ENCODE measurements at regions not wholly inside any gene's neighbourhood (a gene's known extent, or its start where the extent isn't known, plus 50 kb on each side); places are given as distances from the start of the nearest gene placed in this dataset.

DNA sequence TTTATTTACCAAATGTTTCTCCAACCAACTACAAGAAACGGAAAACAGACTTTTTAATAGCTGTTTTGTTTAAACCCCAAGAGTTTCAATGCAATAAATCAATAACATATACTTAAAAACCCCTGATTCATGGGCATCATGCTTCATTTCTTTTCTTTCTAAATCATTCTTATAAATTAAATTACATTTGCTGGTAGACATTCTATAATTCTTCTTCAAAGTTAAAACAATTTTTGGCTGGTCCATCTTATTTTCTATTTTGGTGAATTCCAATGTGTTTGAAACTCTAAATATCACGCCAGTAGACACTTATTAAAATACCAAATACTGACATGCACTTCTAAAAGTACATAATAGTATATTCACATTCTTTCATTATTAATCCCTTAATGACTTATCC lies 408.6 kb downstream of the LIG4 start (continued):
- TF ChIP-seq, protein P1, sequence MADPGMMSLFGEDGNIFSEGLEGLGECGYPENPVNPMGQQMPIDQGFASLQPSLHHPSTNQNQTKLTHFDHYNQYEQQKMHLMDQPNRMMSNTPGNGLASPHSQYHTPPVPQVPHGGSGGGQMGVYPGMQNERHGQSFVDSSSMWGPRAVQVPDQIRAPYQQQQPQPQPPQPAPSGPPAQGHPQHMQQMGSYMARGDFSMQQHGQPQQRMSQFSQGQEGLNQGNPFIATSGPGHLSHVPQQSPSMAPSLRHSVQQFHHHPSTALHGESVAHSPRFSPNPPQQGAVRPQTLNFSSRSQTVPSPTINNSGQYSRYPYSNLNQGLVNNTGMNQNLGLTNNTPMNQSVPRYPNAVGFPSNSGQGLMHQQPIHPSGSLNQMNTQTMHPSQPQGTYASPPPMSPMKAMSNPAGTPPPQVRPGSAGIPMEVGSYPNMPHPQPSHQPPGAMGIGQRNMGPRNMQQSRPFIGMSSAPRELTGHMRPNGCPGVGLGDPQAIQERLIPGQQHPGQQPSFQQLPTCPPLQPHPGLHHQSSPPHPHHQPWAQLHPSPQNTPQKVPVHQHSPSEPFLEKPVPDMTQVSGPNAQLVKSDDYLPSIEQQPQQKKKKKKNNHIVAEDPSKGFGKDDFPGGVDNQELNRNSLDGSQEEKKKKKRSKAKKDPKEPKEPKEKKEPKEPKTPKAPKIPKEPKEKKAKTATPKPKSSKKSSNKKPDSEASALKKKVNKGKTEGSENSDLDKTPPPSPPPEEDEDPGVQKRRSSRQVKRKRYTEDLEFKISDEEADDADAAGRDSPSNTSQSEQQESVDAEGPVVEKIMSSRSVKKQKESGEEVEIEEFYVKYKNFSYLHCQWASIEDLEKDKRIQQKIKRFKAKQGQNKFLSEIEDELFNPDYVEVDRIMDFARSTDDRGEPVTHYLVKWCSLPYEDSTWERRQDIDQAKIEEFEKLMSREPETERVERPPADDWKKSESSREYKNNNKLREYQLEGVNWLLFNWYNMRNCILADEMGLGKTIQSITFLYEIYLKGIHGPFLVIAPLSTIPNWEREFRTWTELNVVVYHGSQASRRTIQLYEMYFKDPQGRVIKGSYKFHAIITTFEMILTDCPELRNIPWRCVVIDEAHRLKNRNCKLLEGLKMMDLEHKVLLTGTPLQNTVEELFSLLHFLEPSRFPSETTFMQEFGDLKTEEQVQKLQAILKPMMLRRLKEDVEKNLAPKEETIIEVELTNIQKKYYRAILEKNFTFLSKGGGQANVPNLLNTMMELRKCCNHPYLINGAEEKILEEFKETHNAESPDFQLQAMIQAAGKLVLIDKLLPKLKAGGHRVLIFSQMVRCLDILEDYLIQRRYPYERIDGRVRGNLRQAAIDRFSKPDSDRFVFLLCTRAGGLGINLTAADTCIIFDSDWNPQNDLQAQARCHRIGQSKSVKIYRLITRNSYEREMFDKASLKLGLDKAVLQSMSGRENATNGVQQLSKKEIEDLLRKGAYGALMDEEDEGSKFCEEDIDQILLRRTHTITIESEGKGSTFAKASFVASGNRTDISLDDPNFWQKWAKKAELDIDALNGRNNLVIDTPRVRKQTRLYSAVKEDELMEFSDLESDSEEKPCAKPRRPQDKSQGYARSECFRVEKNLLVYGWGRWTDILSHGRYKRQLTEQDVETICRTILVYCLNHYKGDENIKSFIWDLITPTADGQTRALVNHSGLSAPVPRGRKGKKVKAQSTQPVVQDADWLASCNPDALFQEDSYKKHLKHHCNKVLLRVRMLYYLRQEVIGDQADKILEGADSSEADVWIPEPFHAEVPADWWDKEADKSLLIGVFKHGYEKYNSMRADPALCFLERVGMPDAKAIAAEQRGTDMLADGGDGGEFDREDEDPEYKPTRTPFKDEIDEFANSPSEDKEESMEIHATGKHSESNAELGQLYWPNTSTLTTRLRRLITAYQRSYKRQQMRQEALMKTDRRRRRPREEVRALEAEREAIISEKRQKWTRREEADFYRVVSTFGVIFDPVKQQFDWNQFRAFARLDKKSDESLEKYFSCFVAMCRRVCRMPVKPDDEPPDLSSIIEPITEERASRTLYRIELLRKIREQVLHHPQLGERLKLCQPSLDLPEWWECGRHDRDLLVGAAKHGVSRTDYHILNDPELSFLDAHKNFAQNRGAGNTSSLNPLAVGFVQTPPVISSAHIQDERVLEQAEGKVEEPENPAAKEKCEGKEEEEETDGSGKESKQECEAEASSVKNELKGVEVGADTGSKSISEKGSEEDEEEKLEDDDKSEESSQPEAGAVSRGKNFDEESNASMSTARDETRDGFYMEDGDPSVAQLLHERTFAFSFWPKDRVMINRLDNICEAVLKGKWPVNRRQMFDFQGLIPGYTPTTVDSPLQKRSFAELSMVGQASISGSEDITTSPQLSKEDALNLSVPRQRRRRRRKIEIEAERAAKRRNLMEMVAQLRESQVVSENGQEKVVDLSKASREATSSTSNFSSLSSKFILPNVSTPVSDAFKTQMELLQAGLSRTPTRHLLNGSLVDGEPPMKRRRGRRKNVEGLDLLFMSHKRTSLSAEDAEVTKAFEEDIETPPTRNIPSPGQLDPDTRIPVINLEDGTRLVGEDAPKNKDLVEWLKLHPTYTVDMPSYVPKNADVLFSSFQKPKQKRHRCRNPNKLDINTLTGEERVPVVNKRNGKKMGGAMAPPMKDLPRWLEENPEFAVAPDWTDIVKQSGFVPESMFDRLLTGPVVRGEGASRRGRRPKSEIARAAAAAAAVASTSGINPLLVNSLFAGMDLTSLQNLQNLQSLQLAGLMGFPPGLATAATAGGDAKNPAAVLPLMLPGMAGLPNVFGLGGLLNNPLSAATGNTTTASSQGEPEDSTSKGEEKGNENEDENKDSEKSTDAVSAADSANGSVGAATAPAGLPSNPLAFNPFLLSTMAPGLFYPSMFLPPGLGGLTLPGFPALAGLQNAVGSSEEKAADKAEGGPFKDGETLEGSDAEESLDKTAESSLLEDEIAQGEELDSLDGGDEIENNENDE (IDR thresholded peaks at IDR 0.05; ENCODE audit: low read depth, low read length), result no peak
- TF ChIP-seq KDM1A (IDR thresholded peaks at IDR 0.05), result no peak
- no peak for TF ChIP-seq SOX6 (IDR thresholded peaks at IDR 0.05)
- no peak for TF ChIP-seq FIP1L1 (IDR thresholded peaks at IDR 0.05; ENCODE audit: low read depth, low read length, poor library complexity, severe bottlenecking)
- TF ChIP-seq DDX20 (tag; IDR thresholded peaks at IDR 0.05; ENCODE audit: low read depth), result no peak
- TF ChIP-seq, protein P2, sequence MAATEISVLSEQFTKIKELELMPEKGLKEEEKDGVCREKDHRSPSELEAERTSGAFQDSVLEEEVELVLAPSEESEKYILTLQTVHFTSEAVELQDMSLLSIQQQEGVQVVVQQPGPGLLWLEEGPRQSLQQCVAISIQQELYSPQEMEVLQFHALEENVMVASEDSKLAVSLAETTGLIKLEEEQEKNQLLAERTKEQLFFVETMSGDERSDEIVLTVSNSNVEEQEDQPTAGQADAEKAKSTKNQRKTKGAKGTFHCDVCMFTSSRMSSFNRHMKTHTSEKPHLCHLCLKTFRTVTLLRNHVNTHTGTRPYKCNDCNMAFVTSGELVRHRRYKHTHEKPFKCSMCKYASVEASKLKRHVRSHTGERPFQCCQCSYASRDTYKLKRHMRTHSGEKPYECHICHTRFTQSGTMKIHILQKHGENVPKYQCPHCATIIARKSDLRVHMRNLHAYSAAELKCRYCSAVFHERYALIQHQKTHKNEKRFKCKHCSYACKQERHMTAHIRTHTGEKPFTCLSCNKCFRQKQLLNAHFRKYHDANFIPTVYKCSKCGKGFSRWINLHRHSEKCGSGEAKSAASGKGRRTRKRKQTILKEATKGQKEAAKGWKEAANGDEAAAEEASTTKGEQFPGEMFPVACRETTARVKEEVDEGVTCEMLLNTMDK (IDR thresholded peaks at IDR 0.05; ENCODE audit: borderline replicate concordance, insufficient read depth, low read depth, low read length, poor library complexity, severe bottlenecking), result no peak
- TF ChIP-seq TRIM28 (IDR thresholded peaks at IDR 0.05), result no peak
- TF ChIP-seq ZNF124 (CRISPR knock-in tag; IDR thresholded peaks at IDR 0.05), result no peak
- TF ChIP-seq SAFB (IDR thresholded peaks at IDR 0.05; ENCODE audit: borderline replicate concordance, low read depth, low read length), result no peak
- TF ChIP-seq HLTF (IDR thresholded peaks at IDR 0.05), result no peak

All from K562 (cell line).